ENCODE measurements at regions not wholly inside any gene's neighbourhood (a gene's known extent, or its start where the extent isn't known, plus 50 kb on each side); places are given as distances from the start of the nearest gene placed in this dataset.
"Not testable (repeated sequence)": the region's sequence is repeated elsewhere in the genome, so short reads cannot be mapped to it uniquely, and the experiment has no call there.

- H3K27me3 Mint-ChIP-seq, result no peaks in the 10 kb centered on the region
Measured at GRCh38 chrX:104513162-104513561, 52.8 kb upstream of the IL1RAPL2 start.

GRCh38 chrX:104510801-104511200 is 55.2 kb upstream of the IL1RAPL2 start:
- Mint-ChIP-seq H3K27me3 (no peaks in the 10 kb centered on the region), H3K9me3 (no peaks in the 10 kb centered on the region), H3K27ac (no peak overlapping the region), H3K4me1 (no peaks in the 10 kb centered on the region), H3K4me3 (no peak overlapping the region)
- ATAC-seq (no peak), DNase-seq (no peak)

More at GRCh38 chrX:104513162-104513561, 52.8 kb upstream of the IL1RAPL2 start:
- H3K4me3 Mint-ChIP-seq, result no peak overlapping the region
- no peaks in the 10 kb centered on the region for H3K9me3 Mint-ChIP-seq
- ATAC-seq, result no peak
- no peaks in the 10 kb centered on the region for H3K4me1 Mint-ChIP-seq
- H3K27ac Mint-ChIP-seq, result no peak overlapping the region
- no peak for DNase-seq

- H3K4me3 Mint-ChIP-seq, result no peak overlapping the region
- no peaks in the 10 kb centered on the region for H3K4me1 Mint-ChIP-seq
- no peaks in the 10 kb centered on the region for H3K27me3 Mint-ChIP-seq
- no peak for DNase-seq
- H3K27ac Mint-ChIP-seq, result no peak overlapping the region
- no peak for ATAC-seq
- no peaks in the 10 kb centered on the region for H3K9me3 Mint-ChIP-seq
Measured at GRCh38 chrX:104502460-104502859, 63.5 kb upstream of the IL1RAPL2 start.

- Mint-ChIP-seq H3K4me1 (no peaks in the 10 kb centered on the region), H3K27me3 (no peaks in the 10 kb centered on the region), H3K9me3 (peaks cover 0 to 4% of the 10 kb centered on the region in 2 donors), H3K4me3 (no peak overlapping the region), H3K27ac (no peak overlapping the region)
- DNase-seq (no peak), ATAC-seq (no peak)
Measured at GRCh38 chrX:104488811-104489210, 77.2 kb upstream of the IL1RAPL2 start.

- no peak overlapping the region for H3K4me3 Mint-ChIP-seq
- no peaks in the 10 kb centered on the region for H3K4me1 Mint-ChIP-seq
- no peak overlapping the region for H3K27ac Mint-ChIP-seq
- H3K27me3 Mint-ChIP-seq, result no peaks in the 10 kb centered on the region
- H3K9me3 Mint-ChIP-seq, result peaks cover 0 to 4% of the 10 kb centered on the region in 2 donors
- DNase-seq, result no peak
- no peak for ATAC-seq
Measured at GRCh38 chrX:104486691-104487090, 79.3 kb upstream of the IL1RAPL2 start.

- H3K4me3 Mint-ChIP-seq, result no peak overlapping the region
- DNase-seq, result no peak
- ATAC-seq, result no peak
- no peaks in the 10 kb centered on the region for H3K4me1 Mint-ChIP-seq
- H3K9me3 Mint-ChIP-seq, result no peaks in the 10 kb centered on the region
- H3K27me3 Mint-ChIP-seq, result no peaks in the 10 kb centered on the region
- H3K27ac Mint-ChIP-seq, result no peak overlapping the region
Measured at GRCh38 chrX:104482757-104483156, 83.2 kb upstream of the IL1RAPL2 start.

GRCh38 chrX:104469771-104470170 is 96.2 kb upstream of the IL1RAPL2 start:
- no peak overlapping the region for H3K27ac Mint-ChIP-seq
- no peaks in the 10 kb centered on the region for H3K4me1 Mint-ChIP-seq
- no peaks in the 10 kb centered on the region for H3K9me3 Mint-ChIP-seq
- ATAC-seq (no peak), DNase-seq (no peak)
- H3K4me3 Mint-ChIP-seq, result no peak overlapping the region
- no peaks in the 10 kb centered on the region for H3K27me3 Mint-ChIP-seq

GRCh38 chrX:104459796-104460195 is 106.2 kb upstream of the IL1RAPL2 start:
- Mint-ChIP-seq H3K27ac (no peak overlapping the region), H3K27me3 (no peaks in the 10 kb centered on the region), H3K9me3 (peaks cover 0 to 4% of the 10 kb centered on the region in 2 donors), H3K4me1 (no peaks in the 10 kb centered on the region), H3K4me3 (no peak overlapping the region)
- ATAC-seq (no peak), DNase-seq (no peak)

- H3K27me3 Mint-ChIP-seq, H3K9me3 Mint-ChIP-seq, H3K27ac Mint-ChIP-seq, H3K4me1 Mint-ChIP-seq, H3K4me3 Mint-ChIP-seq, DNase-seq, ATAC-seq: not testable (repeated sequence)
Measured at GRCh38 chrX:104457130-104457529, 108.9 kb upstream of the IL1RAPL2 start.

- Mint-ChIP-seq H3K27me3 (no peaks in the 10 kb centered on the region), H3K4me3 (no peak overlapping the region), H3K27ac (no peak overlapping the region), H3K9me3 (no peaks in the 10 kb centered on the region), H3K4me1 (no peaks in the 10 kb centered on the region)
- DNase-seq (no peak), ATAC-seq (no peak)
Measured at GRCh38 chrX:104450316-104450715, 115.7 kb upstream of the IL1RAPL2 start.

- Mint-ChIP-seq H3K27me3 (no peaks in the 10 kb centered on the region), H3K4me3 (no peak overlapping the region), H3K4me1 (no peaks in the 10 kb centered on the region), H3K27ac (peak overlapping the region in 1 of 2 donors; percentile 65), H3K9me3 (no peaks in the 10 kb centered on the region)
- DNase-seq, result no peak
- ATAC-seq, result no peak
Measured at GRCh38 chrX:104445591-104445990, 120.4 kb upstream of the IL1RAPL2 start.

- no peak overlapping the region for H3K27ac Mint-ChIP-seq
- ATAC-seq, result no peak
- no peaks in the 10 kb centered on the region for H3K9me3 Mint-ChIP-seq
- DNase-seq, result no peak
- H3K27me3 Mint-ChIP-seq, result no peaks in the 10 kb centered on the region
- no peaks in the 10 kb centered on the region for H3K4me1 Mint-ChIP-seq
- H3K4me3 Mint-ChIP-seq, result no peak overlapping the region
Measured at GRCh38 chrX:104435249-104435648, 130.8 kb upstream of the IL1RAPL2 start.

- H3K4me1 Mint-ChIP-seq, result no peaks in the 10 kb centered on the region
- no peak overlapping the region for H3K27ac Mint-ChIP-seq
- DNase-seq, result no peak
- no peaks in the 10 kb centered on the region for H3K9me3 Mint-ChIP-seq
- H3K27me3 Mint-ChIP-seq, result no peaks in the 10 kb centered on the region
- no peak overlapping the region for H3K4me3 Mint-ChIP-seq
- no peak for ATAC-seq
Measured at GRCh38 chrX:104432321-104432720, 133.7 kb upstream of the IL1RAPL2 start.

GRCh38 chrX:104430742-104431119 is 135.3 kb upstream of the IL1RAPL2 start:
- H3K27me3 Mint-ChIP-seq, result no peaks in the 10 kb centered on the region

GRCh38 chrX:104430072-104430741 is 135.8 kb upstream of the IL1RAPL2 start:
- no peaks in the 10 kb centered on the region for H3K4me1 Mint-ChIP-seq
- no peak overlapping the region for H3K27ac Mint-ChIP-seq
- no peak overlapping the region for H3K4me3 Mint-ChIP-seq
- no peaks in the 10 kb centered on the region for H3K9me3 Mint-ChIP-seq
- no peaks in the 10 kb centered on the region for H3K27me3 Mint-ChIP-seq
- DNase-seq (no peak), ATAC-seq (no peak)

More at GRCh38 chrX:104430742-104431119, 135.3 kb upstream of the IL1RAPL2 start:
- H3K27ac Mint-ChIP-seq, result no peak overlapping the region
- H3K9me3 Mint-ChIP-seq, result no peaks in the 10 kb centered on the region
- H3K4me1 Mint-ChIP-seq, result no peaks in the 10 kb centered on the region
- ATAC-seq, result no peak
- no peak for DNase-seq
- no peak overlapping the region for H3K4me3 Mint-ChIP-seq

GRCh38 chrX:104428231-104428630 is 137.8 kb upstream of the IL1RAPL2 start:
- ATAC-seq (no peak), DNase-seq (no peak)
- Mint-ChIP-seq H3K27ac (no peak overlapping the region), H3K9me3 (no peaks in the 10 kb centered on the region), H3K4me3 (no peak overlapping the region), H3K27me3 (no peaks in the 10 kb centered on the region), H3K4me1 (no peaks in the 10 kb centered on the region)

GRCh38 chrX:104427693-104428092 is 138.3 kb upstream of the IL1RAPL2 start:
- Mint-ChIP-seq H3K4me3 (no peak overlapping the region), H3K27ac (no peak overlapping the region), H3K9me3 (no peaks in the 10 kb centered on the region), H3K27me3 (no peaks in the 10 kb centered on the region), H3K4me1 (no peaks in the 10 kb centered on the region)
- ATAC-seq, result no peak
- no peak for DNase-seq

All from stimulated activated naive CD8-positive, alpha-beta T cell treated with anti-CD3 and anti-CD28 coated beads, Interleukin-15, amount 100 ng/mL, for 72 hours (primary cell).